Common myeloid progenitor, CD34-positive (primary cell): ENCODE measurements at regions not wholly inside any gene's neighbourhood (a gene's known extent, or its start where the extent isn't known, plus 50 kb on each side); places are given as distances from the start of the nearest gene placed in this dataset.

Experiments
- CTCF ChIA-PET: fragments of 350-600 bp; sonication (Branson Sonifier 250); formaldehyde crosslinking; loops from one replicate; lab custom pipeline; 2021; ENCODE audit warnings: antibody characterized with exemption; lab: Charles Lee
- POLR2A ChIA-PET: fragments of 350-600 bp; sonication (Branson Sonifier 250); formaldehyde crosslinking; loops from one replicate; lab custom pipeline; 2021; ENCODE audit warnings: antibody characterized with exemption; lab: Charles Lee
- DNase-seq, 3 donors: peaks; one replicate each; pipeline versions ENCODE4 v3.0.0 to v3.0.0-alpha.2; 2013
- H3K27ac ChIP-seq, 2 experiments: 1 replicate in 1 of 2; 2 replicates in 1 of 2; pipeline ENCODE4 v1.7.0; 2013; ENCODE audit warnings: inconsistent platforms in 2 of 2, low read length in 2 of 2, mild to moderate bottlenecking in 2 of 2, low read depth in 1 of 2, moderate library complexity in 1 of 2; ENCODE audit not compliant: severe bottlenecking in 2 of 2, insufficient read depth in 1 of 2, poor library complexity in 1 of 2
- H3K27me3 ChIP-seq, 5 experiments: replicated peaks in 2 of 5; 1 replicate in 3 of 5; 2 replicates in 2 of 5; pipeline versions ENCODE4 v1.6.1 to v1.7.0; 2013; ENCODE audit warnings: low read length in 4 of 5, mild to moderate bottlenecking in 2 of 5, moderate library complexity in 2 of 5, inconsistent platforms in 1 of 5; ENCODE audit not compliant: insufficient read depth in 5 of 5, control insufficient read depth in 4 of 5
- H3K36me3 ChIP-seq, 4 experiments: 1 replicate in 2 of 4; 2 replicates in 2 of 4; pipeline versions ENCODE4 v1.6.1 to v1.7.0; 2013; ENCODE audit warnings: low read length in 3 of 4, control low read depth in 1 of 4, mild to moderate bottlenecking in 1 of 4; ENCODE audit not compliant: control insufficient read depth in 4 of 4, insufficient read depth in 4 of 4
- H3K4me1 ChIP-seq, 4 experiments: 1 replicate in 3 of 4; 2 replicates in 1 of 4; pipeline versions ENCODE4 v1.6.1 to v1.7.1; 2013; ENCODE audit warnings: low read length in 3 of 4, mild to moderate bottlenecking in 3 of 4, control low read depth in 1 of 4, inconsistent platforms in 1 of 4, moderate library complexity in 1 of 4; ENCODE audit not compliant: control insufficient read depth in 4 of 4, insufficient read depth in 4 of 4; ENCODE audit errors: control extremely low read depth in 1 of 4
- H3K4me3 ChIP-seq, 7 experiments: 1 replicate in 4 of 7; 2 replicates in 3 of 7; pipeline versions ENCODE4 v1.5.1 to v1.7.0; 2013; ENCODE audit warnings: mild to moderate bottlenecking in 7 of 7, low read length in 6 of 7, moderate library complexity in 6 of 7, inconsistent platforms in 2 of 7, low read depth in 2 of 7, control low read depth in 1 of 7; ENCODE audit not compliant: insufficient read depth in 4 of 7, control insufficient read depth in 1 of 7; ENCODE audit errors: extremely low read depth in 1 of 7
- H3K9me3 ChIP-seq, 5 experiments: 1 replicate in 4 of 5; 2 replicates in 1 of 5; pipeline versions ENCODE4 v1.6.1 to v1.7.1; 2013; ENCODE audit warnings: low read length in 4 of 5, mild to moderate bottlenecking in 2 of 5, inconsistent platforms in 1 of 5, low read depth in 1 of 5, moderate library complexity in 1 of 5; ENCODE audit not compliant: control insufficient read depth in 4 of 5, insufficient read depth in 2 of 5; ENCODE audit errors: control extremely low read depth in 1 of 5
- WGBS: methylation state at CpG from one replicate; pipeline ENCODE4 v1.1.5; 2013; ENCODE audit not compliant: insufficient coverage; 5-methylcytosine and 5-hydroxymethylcytosine counted together

GRCh38 chr2:23312996-23313606 lies 71.9 kb upstream of the KLHL29 start:
- Histone ChIP-seq H3K36me3 (no peaks in the 10 kb centered on the region), H3K9me3 (no peaks in the 10 kb centered on the region), H3K4me1 (no peaks in the 10 kb centered on the region), H3K27me3 (peaks cover 0 to 10% (median 6%) of the 10 kb centered on the region in 5 experiments), H3K27ac (no peak overlapping the region), H3K4me3 (no peak overlapping the region)
- POLR2A ChIA-PET: no interaction called here
- CTCF ChIA-PET: interaction anchor here (1.0 to 1.8 kb wide), 4 partner anchors 15 to 43 kb away, joined by 3 to 4 read pairs (median 4); no protein-coding TSS in a partner anchor
- peak; percentile 44 to 62 (median 54) for DNase-seq
- WGBS: 46% methylated on average over 9 of the region's 10 CpGs

GRCh38 chr2:23314687-23315086 lies 70.3 kb upstream of the KLHL29 start:
- ChIA-PET POLR2A (no interaction called here), CTCF (interaction anchor here (1.2 kb wide), 1 partner anchor 34 kb away, joined by 3 read pairs; no protein-coding TSS in a partner anchor)
- 100% methylated on average over 2 of the region's 3 CpGs for WGBS
- Histone ChIP-seq H3K27me3 (peaks cover 0 to 10% (median 6%) of the 10 kb centered on the region in 5 experiments), H3K4me1 (peaks cover 5 to 14% (median 7%) of the 10 kb centered on the region in 4 experiments), H3K36me3 (no peaks in the 10 kb centered on the region), H3K9me3 (no peaks in the 10 kb centered on the region), H3K4me3 (no peak overlapping the region), H3K27ac (no peak overlapping the region)
- DNase-seq: no peak

GRCh38 chr2:23320058-23320457 lies 64.9 kb upstream of the KLHL29 start:
- Histone ChIP-seq H3K4me1 (peaks cover 6 to 23% (median 14%) of the 10 kb centered on the region in 4 experiments), H3K27ac (no peak overlapping the region), H3K36me3 (no peaks in the 10 kb centered on the region), H3K9me3 (no peaks in the 10 kb centered on the region), H3K27me3 (peaks cover 0 to 15% (median 6%) of the 10 kb centered on the region in 5 experiments), H3K4me3 (peak overlapping the region in 1 of 7 experiments; percentile 21)
- WGBS: 0% methylated on average over 5 of the region's 8 CpGs
- DNase-seq: peak; percentile 71 to 88 (median 81)
- ChIA-PET POLR2A (no interaction called here), CTCF (no interaction called here)

- WGBS: 95% methylated on average over 5 of the region's 5 CpGs
- POLR2A ChIA-PET: no interaction called here
- DNase-seq: no peak
- Histone ChIP-seq H3K27me3 (peaks cover 0 to 20% (median 0%) of the 10 kb centered on the region in 5 experiments), H3K9me3 (no peaks in the 10 kb centered on the region), H3K4me3 (no peak overlapping the region), H3K4me1 (peaks cover 6 to 23% (median 14%) of the 10 kb centered on the region in 4 experiments), H3K36me3 (no peaks in the 10 kb centered on the region), H3K27ac (no peak overlapping the region)
- CTCF ChIA-PET: interaction anchor here (1.6 kb wide), 1 partner anchor 9 kb away, joined by 5 read pairs; no protein-coding TSS in a partner anchor
Observed at GRCh38 chr2:23321751-23322150, 63.2 kb upstream of the KLHL29 start.

- ChIA-PET CTCF (interaction anchor here (1.6 kb wide), 1 partner anchor 8 kb away, joined by 5 read pairs; no protein-coding TSS in a partner anchor), POLR2A (no interaction called here)
- DNase-seq: no peak
Observed at GRCh38 chr2:23322567-23323197, 62.3 kb upstream of the KLHL29 start.

GRCh38 chr2:23323198-23323916 lies 61.6 kb upstream of the KLHL29 start:
- no peak overlapping the region for H3K4me3 ChIP-seq
- H3K4me1 ChIP-seq: peaks cover 6 to 23% (median 14%) of the 10 kb centered on the region in 4 experiments
- DNase-seq: no peak
- H3K27ac ChIP-seq: no peak overlapping the region
- CTCF ChIA-PET: no interaction called here
- peaks cover 0 to 18% (median 0%) of the 10 kb centered on the region in 5 experiments for H3K27me3 ChIP-seq
- WGBS: 94% methylated on average over 18 of the region's 19 CpGs
- POLR2A ChIA-PET: no interaction called here
- no peaks in the 10 kb centered on the region for H3K9me3 ChIP-seq
- no peaks in the 10 kb centered on the region for H3K36me3 ChIP-seq

More at GRCh38 chr2:23322567-23323197, 62.3 kb upstream of the KLHL29 start:
- 99% methylated on average over 4 of the region's 7 CpGs for WGBS
- Histone ChIP-seq H3K4me3 (no peak overlapping the region), H3K36me3 (no peaks in the 10 kb centered on the region), H3K4me1 (peaks cover 6 to 23% (median 14%) of the 10 kb centered on the region in 4 experiments), H3K9me3 (no peaks in the 10 kb centered on the region), H3K27me3 (peaks cover 0 to 18% (median 0%) of the 10 kb centered on the region in 5 experiments), H3K27ac (no peak overlapping the region)
